GM12865 (cell line): ENCODE measurements at regions not wholly inside any gene's neighbourhood (a gene's known extent, or its start where the extent isn't known, plus 50 kb on each side); places are given as distances from the start of the nearest gene placed in this dataset.
A peak's percentile ranks its signal among the peaks of the same experiment; 100 is the strongest.

Experiments used
- DNase-seq: peaks from one replicate; pipeline ENCODE4 v3.0.0; 2010; ENCODE audit warnings: low read depth
- H3K4me3 ChIP-seq: 2 replicates; pipeline ENCODE4 v1.5.1; 2011; ENCODE audit warnings: mild to moderate bottlenecking, low read depth, low read length, control low read depth
- TF ChIP-seq, protein P1 (sequence below): IDR thresholded peaks from 2 replicates; pipeline ENCODE4 v1.5.1; 2011; ENCODE audit warnings: low read length, control low read depth, low read depth, inconsistent platforms; ENCODE audit not compliant: insufficient read depth; ENCODE audit errors: missing control alignments

- H3K4me3 ChIP-seq: no peak overlapping the region
- DNase-seq: no peak
- TF ChIP-seq, protein P1, sequence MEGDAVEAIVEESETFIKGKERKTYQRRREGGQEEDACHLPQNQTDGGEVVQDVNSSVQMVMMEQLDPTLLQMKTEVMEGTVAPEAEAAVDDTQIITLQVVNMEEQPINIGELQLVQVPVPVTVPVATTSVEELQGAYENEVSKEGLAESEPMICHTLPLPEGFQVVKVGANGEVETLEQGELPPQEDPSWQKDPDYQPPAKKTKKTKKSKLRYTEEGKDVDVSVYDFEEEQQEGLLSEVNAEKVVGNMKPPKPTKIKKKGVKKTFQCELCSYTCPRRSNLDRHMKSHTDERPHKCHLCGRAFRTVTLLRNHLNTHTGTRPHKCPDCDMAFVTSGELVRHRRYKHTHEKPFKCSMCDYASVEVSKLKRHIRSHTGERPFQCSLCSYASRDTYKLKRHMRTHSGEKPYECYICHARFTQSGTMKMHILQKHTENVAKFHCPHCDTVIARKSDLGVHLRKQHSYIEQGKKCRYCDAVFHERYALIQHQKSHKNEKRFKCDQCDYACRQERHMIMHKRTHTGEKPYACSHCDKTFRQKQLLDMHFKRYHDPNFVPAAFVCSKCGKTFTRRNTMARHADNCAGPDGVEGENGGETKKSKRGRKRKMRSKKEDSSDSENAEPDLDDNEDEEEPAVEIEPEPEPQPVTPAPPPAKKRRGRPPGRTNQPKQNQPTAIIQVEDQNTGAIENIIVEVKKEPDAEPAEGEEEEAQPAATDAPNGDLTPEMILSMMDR: no peak
Observed at GRCh38 chr13:58617880-58618665, 986.5 kb downstream of the PCDH17 start.

DNA sequence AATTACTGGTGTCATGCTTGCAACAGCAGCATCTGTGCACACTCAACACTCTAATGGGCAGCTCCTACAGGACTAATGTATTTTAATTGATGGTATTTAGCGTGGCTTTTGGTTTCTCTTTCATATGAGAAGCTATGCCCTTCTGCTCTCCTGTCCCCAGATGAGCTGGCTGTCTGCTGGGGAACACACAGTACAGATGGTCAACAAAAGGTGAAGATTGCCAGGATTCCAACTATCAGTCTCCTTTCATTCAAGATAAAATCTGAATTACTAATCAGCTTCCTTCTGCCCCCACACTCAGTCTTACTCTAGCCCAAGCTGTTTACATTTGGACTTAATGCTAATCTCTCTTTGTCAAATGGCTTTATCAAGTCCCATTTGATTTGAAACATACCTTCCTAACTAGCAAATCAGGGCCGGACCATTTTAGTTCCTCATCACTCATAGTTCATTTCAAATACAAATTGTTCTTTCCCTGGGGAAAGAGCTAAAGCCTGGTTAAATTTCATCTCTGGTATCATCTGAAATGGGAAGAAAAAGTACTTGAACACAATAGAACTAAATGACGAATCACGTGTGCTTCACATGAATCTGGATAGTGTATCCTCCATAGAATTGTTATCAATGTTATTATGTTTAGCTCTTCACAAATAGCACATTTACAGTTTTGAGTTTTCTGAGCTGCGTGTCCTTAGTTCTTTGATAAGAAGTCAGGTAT is 988.0 kb downstream of the PCDH17 start:
- TF ChIP-seq, protein P1: no peak
- peak; percentile 1 for DNase-seq
- no peak overlapping the region for H3K4me3 ChIP-seq

DNA sequence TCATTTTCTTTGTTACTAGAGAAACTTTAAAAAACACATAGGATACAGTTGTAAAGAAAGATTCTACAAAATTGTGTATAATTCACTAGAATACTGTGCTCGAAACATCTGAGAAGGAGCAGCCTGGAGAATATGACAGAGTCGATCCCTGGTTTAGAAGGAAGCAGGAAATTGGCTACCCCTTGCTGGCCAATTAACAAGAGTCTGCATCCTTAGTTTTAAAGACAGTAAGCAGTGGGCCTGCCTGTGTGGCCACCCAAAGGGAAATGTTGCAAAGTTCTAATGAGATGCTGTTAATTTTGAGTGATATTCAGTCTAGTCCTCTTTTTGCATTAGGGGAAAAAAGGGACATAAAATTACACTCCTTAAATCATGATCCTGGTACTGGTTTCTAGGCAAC is 988.6 kb downstream of the PCDH17 start:
- TF ChIP-seq, protein P1: no peak
- no peak overlapping the region for H3K4me3 ChIP-seq
- no peak for DNase-seq

- TF ChIP-seq, protein P1: no peak
- no peak for DNase-seq
- no peak overlapping the region for H3K4me3 ChIP-seq
Observed at GRCh38 chr13:58625703-58626389, 994.3 kb downstream of the PCDH17 start.

- TF ChIP-seq, protein P1: no peak
- H3K4me3 ChIP-seq: no peak overlapping the region
- no peak for DNase-seq
Observed at GRCh38 chr13:58630794-58631193, 999.2 kb downstream of the PCDH17 start.

- no peak for DNase-seq
- TF ChIP-seq, protein P1: no peak
- no peak overlapping the region for H3K4me3 ChIP-seq
Observed at GRCh38 chr13:58633226-58633625, 1001.7 kb downstream of the PCDH17 start.
